GM12891 (cell line): ENCODE measurements at regions not wholly inside any gene's neighbourhood (a gene's known extent, or its start where the extent isn't known, plus 50 kb on each side); places are given as distances from the start of the nearest gene placed in this dataset.

Source experiments
- POLR2A ChIP-seq: IDR thresholded peaks from 2 replicates; pipeline ENCODE4 v1.6.1; 2011; ENCODE audit warnings: low read depth, low read length, control low read depth
- POU2F2 ChIP-seq: IDR thresholded peaks from 2 replicates; pipeline ENCODE4 v1.6.1; 2011; ENCODE audit warnings: low read depth, mild to moderate bottlenecking, control low read depth, low read length, moderate library complexity
- TAF1 ChIP-seq: IDR thresholded peaks from 2 replicates; pipeline ENCODE4 v1.6.1; 2011; ENCODE audit warnings: low read depth, low read length, control low read depth

GRCh38 chr17:53719229-53719628 is 103.5 kb upstream of the KIF2B start:
- TF ChIP-seq POLR2A (no peak), TAF1 (no peak), POU2F2 (no peak)
